Posterior vena cava (tissue), 2 donors: ENCODE measurements at regions not wholly inside any gene's neighbourhood (a gene's known extent, or its start where the extent isn't known, plus 50 kb on each side); places are given as distances from the start of the nearest gene placed in this dataset.
"Not testable (repeated sequence)": the region's sequence is repeated elsewhere in the genome, so short reads cannot be mapped to it uniquely, and the experiment has no call there.

ENCODE experiments used
- DNase-seq: peaks from one replicate; pipeline ENCODE4 v3.0.0-alpha.2; 2020; ENCODE audit warnings: low spot score
- intact Hi-C, 2 donors: fragments of 100-400 bp; cut with DNase I; formaldehyde crosslinking; loops; one replicate each; pipeline versions ENCODE4 v1.14.1 to v1.14.2; 2022 to 2023
- donor health status: DM: yes; HTN: yes; CAD: no.
- donor health status: DM: yes; HTN: yes; CAD: no.

GRCh38 chr15:24426286-24427054 lies 249.1 kb upstream of the NPAP1 start:
- DNase-seq, intact Hi-C loops: not testable (repeated sequence)

DNA sequence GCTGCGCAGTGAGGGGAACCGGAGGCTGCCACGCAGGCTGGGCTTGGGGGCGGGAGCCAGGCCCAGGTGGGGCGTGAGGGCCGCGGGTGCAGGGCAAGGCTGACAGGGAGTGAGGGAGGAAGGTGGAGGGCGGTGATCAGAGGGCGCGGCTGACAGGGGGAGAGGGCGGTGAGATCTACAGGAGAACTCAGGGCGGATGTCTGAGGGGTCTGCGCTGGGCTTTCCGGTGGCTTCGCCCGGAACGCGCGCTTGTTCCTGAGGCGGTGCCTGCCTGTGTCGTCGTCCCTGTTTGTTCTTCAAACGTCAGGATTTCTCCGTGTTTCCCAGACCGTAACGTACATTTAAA lies 248.5 kb upstream of the NPAP1 start:
- intact Hi-C loops, DNase-seq: not testable (repeated sequence)

DNA sequence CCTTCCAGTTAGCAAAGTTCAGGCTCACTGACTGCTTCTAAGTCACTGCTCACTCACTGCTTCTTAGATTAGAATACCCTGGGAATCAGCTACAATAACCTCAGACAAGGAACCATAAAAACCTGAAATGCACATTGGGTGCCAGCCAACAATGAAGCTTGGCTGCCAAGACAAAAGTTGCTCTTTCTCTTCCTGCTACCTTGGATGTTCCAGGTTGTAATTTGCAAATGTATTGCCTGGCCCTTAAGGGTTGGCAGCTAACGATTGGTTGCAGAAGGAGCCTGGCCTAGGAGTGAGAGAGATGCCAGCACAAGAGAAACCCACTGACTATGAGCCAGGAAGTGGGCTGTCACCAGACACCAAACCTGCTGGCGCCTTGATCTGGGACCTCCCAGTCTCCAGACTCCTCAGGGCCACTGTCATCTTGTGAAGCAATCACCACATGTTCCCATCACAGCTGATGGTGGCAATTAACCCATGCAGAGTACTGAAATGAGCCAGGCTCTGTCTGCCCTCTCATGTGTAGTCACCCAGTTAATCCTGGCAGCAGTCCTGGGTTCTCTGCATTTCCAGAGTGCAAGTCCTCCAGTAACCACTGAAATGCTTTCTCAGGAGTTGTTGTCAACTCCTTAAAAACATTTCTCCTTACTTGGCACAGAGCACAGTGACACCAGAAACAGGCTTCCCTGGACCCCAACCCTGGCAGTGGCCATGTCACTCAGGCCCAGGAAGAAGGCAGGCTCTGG lies 240.3 kb upstream of the NPAP1 start:
- DNase-seq, intact Hi-C loops: not testable (repeated sequence)

GRCh38 chr15:24437270-24437669 lies 238.3 kb upstream of the NPAP1 start:
- intact Hi-C loops, DNase-seq: not testable (repeated sequence)

DNA sequence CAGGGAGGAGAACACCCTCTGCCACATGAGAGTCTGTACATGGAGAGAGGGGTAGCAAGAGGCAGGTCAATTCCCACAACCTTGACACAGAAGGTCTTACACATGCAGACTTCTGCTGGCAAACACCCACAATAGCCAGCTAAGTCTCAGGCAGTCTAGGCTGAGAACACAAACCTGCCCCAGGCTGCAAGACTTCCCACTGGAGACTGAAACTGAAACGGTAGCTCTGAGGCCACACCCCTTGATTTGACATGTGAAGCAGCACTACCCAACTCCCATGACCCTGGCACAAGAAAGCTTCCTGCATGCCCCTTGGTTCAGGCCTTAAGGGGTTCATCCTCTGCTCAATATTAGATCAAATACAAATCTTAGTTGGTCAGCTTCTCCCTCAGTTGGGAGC lies 237.8 kb upstream of the NPAP1 start:
- intact Hi-C loops, DNase-seq: not testable (repeated sequence)

- intact Hi-C loops, DNase-seq: not testable (repeated sequence)
Measured at GRCh38 chr15:24477107-24478025, 198.2 kb upstream of the NPAP1 start.

DNA sequence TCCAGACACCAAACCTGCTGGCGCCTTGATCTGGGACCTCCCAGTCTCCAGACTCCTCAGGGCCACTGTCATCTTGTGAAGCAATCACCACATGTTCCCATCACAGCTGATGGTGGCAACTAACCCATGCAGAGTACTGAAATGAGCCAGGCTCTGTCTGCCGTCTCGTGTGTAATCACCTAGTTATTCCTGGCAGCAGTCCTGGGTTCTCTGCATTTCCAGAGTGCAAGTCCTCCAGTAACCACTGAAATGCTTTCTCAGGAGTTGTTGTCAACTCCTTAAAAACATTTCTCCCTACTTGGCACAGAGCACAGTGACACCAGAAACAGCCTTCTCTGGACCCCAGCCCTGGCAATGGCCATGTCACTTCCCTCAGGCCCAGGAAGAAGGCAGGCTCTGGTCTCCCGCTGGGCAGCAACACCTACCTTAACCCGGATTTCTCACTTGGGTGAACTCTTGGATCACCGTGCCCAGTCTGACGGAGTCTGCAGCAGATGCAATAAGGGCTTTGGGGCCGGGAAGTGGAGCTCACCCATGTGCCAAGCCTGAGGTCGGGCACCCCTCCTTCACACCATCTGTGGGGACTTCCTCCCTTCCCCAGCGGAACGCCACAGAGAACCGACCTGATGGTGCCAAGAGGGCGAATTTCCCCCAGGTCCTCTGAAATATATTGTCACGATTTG lies 189.5 kb upstream of the NPAP1 start:
- DNase-seq = peak; percentile 77
- intact Hi-C loops = not testable (repeated sequence)

DNA sequence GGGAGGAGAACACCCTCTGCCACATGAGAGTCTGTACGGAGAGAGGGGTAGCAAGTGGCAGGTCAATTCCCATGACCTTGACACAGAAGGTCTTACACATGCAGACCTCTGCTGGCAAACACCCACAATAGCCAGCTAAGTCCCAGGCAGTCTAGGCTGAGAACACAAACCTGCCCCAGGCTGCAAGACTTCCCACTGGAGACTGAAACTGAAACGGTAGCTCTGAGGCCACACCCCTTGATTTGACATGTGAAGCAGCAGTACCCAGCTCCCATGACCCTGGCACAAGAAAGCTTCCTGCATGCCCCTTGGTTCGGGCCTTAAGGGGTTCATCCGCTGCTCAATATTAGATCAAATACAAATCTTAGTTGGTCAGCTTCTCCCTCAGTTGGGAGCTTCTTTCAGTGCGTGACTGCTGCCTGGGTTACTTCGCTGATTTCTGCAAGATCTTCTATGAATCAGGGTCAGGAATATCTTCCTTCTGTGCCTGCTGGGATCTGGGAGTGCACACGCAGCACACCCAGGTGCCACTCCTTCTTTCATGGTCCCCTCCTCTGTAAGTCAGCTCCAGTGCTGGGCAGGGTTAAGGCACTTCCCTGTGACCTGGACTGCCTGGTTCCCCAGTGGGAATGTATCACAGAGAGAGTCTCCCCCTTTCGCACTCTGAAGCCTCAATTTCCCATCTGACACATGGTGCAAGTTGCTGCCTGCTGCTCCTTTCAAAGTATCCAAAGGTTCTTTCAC lies 187.2 kb upstream of the NPAP1 start:
- intact Hi-C loops, DNase-seq: not testable (repeated sequence)

- intact Hi-C loops, DNase-seq: not testable (repeated sequence)
Measured at GRCh38 chr15:24505216-24505615, 170.4 kb upstream of the NPAP1 start.

- intact Hi-C loops, DNase-seq: not testable (repeated sequence)
Measured at GRCh38 chr15:24509714-24510113, 165.9 kb upstream of the NPAP1 start.

DNA sequence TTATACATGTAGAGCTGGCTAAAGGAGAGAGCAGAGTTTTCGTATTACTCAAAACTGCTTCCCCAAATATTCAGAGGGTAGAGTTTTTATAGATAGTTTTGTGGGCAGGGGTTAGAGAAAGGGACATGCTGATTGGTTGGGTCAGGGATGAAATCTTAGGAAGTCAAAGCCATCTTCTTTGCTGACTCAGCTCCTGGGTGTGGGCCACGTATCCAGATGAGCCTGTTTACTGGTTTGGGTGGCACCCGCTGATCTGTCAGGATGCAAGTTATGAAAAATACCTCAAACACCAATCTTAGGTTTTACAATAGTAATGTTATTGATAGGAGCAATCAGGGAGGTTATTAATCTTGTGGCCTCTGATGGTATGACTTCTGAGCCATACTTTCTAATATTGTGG lies 164.0 kb upstream of the NPAP1 start:
- DNase-seq, intact Hi-C loops: not testable (repeated sequence)

- DNase-seq, intact Hi-C loops: not testable (repeated sequence)
Measured at GRCh38 chr15:24518772-24519171, 156.8 kb upstream of the NPAP1 start.

DNA sequence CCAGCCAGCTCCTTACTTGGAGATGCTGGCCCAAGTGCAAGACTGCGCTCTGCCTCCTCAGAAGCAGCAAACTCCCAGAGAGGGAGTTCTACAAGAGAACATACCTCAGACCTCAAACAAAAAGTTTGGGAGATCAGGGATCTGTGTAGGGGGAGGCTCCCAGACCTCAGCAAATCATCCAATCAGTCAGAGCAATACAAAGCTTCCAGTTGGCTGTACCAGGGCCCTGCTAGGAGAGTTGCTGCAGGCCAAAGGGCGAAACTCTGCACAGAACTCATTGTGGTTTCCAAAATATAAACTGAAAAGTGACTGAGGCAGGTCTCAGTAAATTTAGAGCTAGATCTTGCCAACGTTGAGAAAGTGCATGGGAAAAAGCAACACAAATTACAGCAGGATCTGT lies 144.3 kb upstream of the NPAP1 start:
- intact Hi-C loops = not testable (repeated sequence)

DNA sequence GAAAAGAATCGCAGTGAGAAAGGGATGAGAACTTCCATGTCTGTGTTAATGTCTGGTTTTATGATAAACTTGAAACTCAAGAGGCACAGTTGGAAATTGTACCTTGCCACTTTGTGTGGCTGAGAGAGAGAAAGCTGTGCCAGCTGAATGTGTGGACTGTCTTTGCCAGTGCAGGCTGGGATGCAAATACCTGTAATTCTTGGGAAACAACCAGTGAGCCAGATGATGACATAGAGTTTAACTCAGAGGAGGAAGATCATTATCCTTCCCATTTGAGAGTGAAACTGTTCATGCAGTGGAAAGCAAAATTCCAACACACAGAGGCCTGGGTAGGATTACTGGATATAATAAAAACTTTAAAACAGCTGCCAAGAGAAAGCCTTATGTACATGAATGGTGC lies 141.5 kb upstream of the NPAP1 start:
- intact Hi-C loops, DNase-seq: not testable (repeated sequence)

More for the DNA sequence above, 144.3 kb upstream of the NPAP1 start:
- not testable (repeated sequence) for DNase-seq

DNA sequence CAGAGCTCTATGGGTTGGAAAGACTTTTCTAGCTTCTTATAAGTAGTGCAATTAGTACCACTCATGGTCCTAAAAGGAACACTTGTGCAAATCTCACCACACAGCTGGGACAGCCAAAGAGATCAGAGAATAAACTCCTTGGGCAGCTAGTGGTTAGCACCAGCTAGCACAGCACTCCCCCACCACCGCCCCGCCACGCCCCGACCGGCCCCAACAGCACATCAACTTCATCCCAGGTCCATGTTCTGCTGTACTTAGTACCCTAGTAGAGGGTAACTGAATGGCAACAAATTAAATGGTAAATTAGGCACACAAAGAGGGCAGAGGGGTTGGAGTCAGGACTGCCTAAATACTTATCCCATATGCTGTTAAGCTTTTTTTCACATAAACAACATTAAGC lies 118.3 kb upstream of the NPAP1 start:
- intact Hi-C loops, DNase-seq: not testable (repeated sequence)

DNA sequence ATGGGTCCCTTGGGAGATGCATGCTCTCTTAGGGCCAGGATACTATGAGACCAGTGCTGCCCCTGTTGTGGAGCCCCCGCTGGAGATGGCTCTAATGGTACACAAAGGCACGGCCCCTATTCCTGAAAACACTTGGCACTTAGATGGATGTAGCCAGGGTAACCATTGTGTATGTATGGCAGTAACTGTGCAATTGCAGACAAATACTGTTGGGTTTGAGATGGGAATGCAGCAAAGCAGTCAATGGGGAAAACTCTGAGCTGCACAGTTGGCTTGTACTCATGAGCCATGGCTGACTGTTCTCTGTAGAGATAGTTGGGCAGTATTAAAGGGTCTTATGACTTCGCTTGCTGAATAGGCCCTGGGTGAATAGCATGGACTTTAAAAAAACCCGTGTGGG lies 67.9 kb upstream of the NPAP1 start:
- intact Hi-C loops = no loop called here
- DNase-seq = no peak

- DNase-seq = no peak
Measured at GRCh38 chr15:24617646-24618045, 57.9 kb upstream of the NPAP1 start.

GRCh38 chr15:24621630-24622215 lies 53.9 kb upstream of the NPAP1 start:
- intact Hi-C loops = no loop called here
- DNase-seq = no peak

More at GRCh38 chr15:24617646-24618045, 57.9 kb upstream of the NPAP1 start:
- intact Hi-C loops = no loop called here
